HG03378 (cell line): ENCODE measurements at regions not wholly inside any gene's neighbourhood (a gene's known extent, or its start where the extent isn't known, plus 50 kb on each side); places are given as distances from the start of the nearest gene placed in this dataset.
A peak's percentile ranks its signal among the peaks of the same experiment; 100 is the strongest.

Experiments
- ATAC-seq: cut with Tn5 transposase; IDR thresholded peaks from one replicate; pipeline ENCODE4 v1.9.1; 2021; ENCODE audit warnings: mild to moderate bottlenecking, moderate library complexity; ENCODE audit not compliant: unreplicated experiment

GRCh38 chr1:219477861-219478260 lies 135.0 kb downstream of the ZC3H11B start:
- no peak for ATAC-seq

GRCh38 chr1:219476716-219477115 lies 136.2 kb downstream of the ZC3H11B start:
- peak; percentile 59 for ATAC-seq

GRCh38 chr1:219476116-219476515 lies 136.8 kb downstream of the ZC3H11B start:
- peak; percentile 81 for ATAC-seq

DNA sequence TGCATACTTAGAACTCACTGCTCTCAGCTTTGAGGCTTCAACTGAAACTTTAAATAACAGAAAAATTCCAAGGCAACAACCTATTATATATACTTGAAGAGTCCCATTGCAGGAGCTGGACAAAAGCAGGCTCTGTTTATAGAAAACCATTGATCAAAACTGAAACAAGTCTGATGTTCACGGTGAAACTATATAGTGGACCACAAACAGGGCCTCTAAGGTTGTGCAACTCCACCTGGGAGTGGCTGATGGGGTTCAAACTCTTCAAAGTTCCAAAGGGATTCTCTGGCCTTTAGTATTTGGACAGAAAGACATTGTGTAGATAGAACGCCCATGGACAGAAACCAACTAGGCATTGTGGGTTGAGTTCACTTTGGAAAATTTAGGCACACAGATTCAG lies 140.3 kb downstream of the ZC3H11B start:
- ATAC-seq: no peak

- no peak for ATAC-seq
Observed at GRCh38 chr1:219467524-219467923, 145.4 kb downstream of the ZC3H11B start.

DNA sequence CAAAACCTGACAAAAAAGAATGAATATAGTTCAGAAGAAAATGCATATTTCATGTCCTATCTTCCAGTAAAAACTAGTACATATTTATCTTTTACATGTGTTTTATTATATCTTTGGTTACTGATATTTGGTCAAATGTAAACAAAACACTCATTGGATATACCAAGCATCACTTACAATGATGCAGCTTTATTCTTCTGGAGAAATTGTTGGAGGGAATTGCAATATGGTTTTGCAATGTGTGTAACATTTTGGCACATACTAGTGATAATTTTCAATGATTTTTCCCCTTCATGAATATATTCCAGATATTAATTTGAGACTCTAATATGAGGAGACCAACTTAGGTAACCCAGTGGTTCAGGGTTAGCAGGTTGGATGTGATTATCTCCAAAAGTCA lies 146.1 kb downstream of the ZC3H11B start:
- ATAC-seq: no peak

DNA sequence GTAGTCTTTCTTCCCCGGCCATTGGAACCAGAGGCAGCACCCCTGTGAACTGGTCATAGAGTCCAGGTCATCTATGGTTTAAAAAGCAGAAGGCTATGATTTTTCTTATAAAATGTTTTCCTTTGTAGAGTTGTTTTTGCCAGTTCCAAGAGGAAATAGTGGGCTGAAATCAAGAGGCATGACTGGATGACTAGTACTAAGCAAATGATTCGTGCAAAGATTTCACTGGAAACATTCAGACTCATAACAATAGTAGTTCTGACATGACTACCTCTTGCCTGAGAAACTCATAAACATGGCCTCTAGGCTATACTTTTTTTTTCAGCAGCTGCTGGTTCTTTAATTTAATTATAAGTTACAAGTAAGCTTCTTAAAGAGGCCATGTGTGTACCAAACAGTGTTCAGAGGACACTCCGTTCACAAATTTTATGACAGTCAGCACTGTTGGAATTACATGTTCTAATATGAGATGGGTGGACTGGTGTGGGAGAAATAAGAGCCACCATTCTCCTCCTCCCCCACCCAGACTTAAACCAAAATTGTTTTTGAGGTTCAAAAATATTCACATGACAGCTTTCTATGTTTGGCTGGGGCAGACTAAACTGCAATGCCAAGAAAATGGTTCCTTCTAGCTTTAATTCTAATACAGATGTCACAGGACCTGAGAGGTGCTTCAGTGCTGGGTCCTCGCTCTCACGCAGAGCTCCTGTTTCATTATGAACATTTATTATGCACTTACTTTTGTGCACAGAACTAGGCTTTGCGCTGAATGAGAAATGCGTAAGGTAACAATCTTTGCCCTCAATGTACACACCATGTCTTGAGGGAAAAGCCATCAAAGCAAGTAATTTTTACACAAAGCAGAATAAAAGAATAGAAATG lies 147.5 kb downstream of the ZC3H11B start:
- ATAC-seq: peak; percentile 70

- no peak for ATAC-seq
Observed at GRCh38 chr1:219463636-219464035, 149.3 kb downstream of the ZC3H11B start.

- no peak for ATAC-seq
Observed at GRCh38 chr1:219461981-219462400, 150.9 kb downstream of the ZC3H11B start.

DNA sequence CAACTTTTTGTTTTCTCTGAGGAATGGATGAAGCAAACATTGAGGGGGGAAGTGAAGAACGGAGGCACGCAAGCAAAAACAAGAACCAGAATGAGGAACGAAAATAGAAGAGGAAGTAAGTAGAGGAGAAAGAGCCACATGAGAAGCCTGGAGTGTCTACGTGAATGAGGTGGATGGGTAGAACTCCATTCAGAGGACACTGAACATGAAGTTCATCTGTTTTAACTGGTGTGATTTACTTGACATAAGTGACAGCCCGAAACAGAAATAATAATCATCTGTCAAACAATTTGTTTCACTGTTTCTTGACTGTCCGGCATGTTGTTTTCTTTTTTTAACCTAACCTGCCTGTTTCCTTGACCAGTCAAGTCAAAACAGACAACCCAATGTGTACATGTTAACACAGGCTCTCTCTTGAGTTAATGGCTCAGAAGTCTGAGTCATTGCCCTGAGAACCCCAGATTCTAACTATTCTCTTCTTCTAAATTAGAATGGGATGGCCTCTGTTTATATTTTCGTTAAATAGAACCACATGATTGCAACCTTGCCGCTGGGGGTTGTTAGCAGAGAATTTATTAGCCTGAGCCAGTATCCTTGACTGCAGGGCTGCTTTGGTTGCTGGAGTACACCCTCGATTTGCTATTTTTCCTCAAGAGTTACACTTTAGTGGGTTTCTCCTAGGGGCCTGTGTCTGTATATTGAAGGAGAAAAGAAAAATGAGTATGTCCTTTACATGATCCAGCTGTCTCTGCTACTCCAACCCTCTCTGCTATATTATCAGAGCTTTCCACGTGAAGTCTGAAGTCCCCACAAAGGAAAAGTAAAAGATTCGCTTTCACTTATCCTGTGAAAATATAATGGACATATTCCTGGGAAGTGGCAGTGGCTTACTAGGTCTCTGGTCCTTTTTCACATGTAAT lies 151.7 kb downstream of the ZC3H11B start:
- peak; percentile 77 for ATAC-seq

- peak; percentile 19 for ATAC-seq
Observed at GRCh38 chr1:219460081-219460895, 152.6 kb downstream of the ZC3H11B start.

GRCh38 chr1:219459351-219460080 lies 153.4 kb downstream of the ZC3H11B start:
- no peak for ATAC-seq

DNA sequence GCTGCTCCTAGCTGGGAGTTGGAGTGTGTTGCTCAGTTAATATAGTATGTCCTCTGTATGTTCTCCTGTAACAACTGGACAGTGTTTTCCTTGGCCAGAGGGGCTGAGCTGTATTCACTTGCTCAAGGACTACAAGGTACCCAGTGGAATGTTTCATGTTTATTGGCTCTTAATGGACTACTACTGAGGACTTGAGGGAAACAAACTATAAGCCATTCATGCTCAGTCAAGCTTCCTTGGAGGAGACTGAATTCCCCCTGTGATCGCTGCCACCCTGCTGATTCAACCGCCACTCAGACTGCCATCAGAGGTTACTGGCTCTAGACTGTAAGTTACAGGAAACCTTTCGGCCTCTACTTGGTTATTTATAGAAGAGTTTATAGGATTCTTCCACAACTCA lies 166.6 kb downstream of the ZC3H11B start:
- ATAC-seq: no peak

- no peak for ATAC-seq
Observed at GRCh38 chr1:219445864-219446263, 167.0 kb downstream of the ZC3H11B start.

- no peak for ATAC-seq
Observed at GRCh38 chr1:219444474-219444873, 168.4 kb downstream of the ZC3H11B start.

- no peak for ATAC-seq
Observed at GRCh38 chr1:219443763-219444162, 169.1 kb downstream of the ZC3H11B start.

DNA sequence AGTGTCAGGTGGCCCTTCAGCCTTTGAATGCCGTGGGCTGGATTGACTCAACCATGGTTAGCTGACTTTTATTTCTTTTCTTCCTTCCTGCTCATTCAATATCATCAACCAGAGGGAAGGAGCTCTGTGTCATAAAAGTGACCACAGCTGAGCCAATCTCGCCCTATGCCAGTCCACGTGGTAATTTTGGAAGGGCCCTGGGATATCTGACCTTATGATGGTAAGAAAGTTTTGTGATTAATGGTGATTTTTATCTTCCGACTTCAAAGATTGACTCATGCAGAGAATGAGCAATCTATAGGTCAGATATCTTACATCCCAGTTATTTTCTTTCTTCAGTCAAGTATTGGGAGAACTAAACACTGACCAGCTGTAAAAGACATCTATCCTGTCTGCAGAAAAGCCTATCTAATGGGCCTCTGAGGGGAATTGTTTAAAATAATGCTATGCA lies 170.3 kb downstream of the ZC3H11B start:
- ATAC-seq: no peak

- no peak for ATAC-seq
Observed at GRCh38 chr1:219441884-219442283, 171.0 kb downstream of the ZC3H11B start.

- no peak for ATAC-seq
Observed at GRCh38 chr1:219439376-219439775, 173.5 kb downstream of the ZC3H11B start.

DNA sequence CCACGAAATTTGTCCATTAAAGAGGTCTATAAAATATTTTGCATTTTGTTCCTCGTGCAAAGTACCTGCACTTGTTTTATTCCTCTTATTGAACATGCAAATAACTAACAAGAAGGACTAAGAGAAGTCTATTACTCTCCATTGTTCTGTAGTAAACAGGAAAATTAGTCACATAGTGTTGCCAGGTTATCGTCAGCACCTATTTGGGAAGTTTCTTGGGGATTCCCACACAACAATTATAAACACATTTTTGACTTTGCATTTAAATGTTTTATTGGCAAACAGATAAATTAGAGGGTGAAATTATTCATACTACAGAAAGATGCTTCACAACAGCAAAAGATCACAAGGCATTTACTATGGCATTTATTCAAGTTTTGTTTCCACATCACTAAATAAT lies 174.5 kb downstream of the ZC3H11B start:
- no peak for ATAC-seq
